Prostate gland (tissue), 2 donors: ENCODE measurements at regions not wholly inside any gene's neighbourhood (a gene's known extent, or its start where the extent isn't known, plus 50 kb on each side); places are given as distances from the start of the nearest gene placed in this dataset.

Experiments
- CTCF ChIP-seq, 4 experiments: fragments of 200-600 bp in 2 of 4; fragments of 450-650 bp in 2 of 4; sonication (generic) in 2 of 4; IDR thresholded peaks; 1 replicate in 3 of 4; 2 replicates in 1 of 4; pipeline ENCODE4 v1.5.1; 2016 to 2019; ENCODE audit warnings: antibody characterized with exemption in 4 of 4, mild to moderate bottlenecking in 2 of 4, moderate library complexity in 2 of 4
- POLR2A ChIP-seq: fragments of 450-650 bp; IDR thresholded peaks from one replicate; pipeline ENCODE4 v1.6.1; 2016; ENCODE audit warnings: antibody characterized with exemption, mild to moderate bottlenecking

DNA sequence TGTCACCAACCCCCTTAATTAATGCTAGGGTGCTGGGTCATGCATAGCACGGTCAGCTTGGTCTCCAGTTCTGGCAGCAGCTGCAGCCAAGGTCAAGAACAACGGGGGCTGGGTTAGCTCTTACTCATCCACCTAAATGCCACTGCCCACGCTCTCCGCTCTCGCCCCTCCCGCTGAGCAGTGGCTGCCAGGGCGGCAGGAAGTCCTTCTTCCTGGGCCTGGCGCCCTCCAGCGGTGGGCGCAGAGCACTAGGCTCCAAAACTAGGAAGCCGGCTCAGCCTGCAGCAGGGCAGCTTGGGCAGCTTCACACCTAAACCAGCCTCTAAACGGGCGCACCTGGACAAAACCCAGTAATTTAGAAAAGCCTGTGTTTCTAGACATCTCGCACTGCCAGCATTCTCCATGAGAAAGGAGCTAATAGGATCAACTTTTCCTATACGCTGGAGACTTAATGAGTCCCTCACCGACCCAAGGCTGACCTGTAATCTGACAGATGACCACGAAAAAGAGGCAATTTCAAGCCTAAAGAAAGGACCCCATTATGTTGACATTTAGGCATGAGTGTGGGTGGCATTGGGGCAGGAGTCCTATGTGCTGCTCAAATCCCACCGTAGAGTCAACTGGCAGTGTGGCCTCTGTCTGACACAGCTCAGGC, 78.4 kb upstream of the LRRN2 start:
- TF ChIP-seq POLR2A: no peak
- peak in 3 of 4 experiments; percentile 58 to 72 (median 63) for TF ChIP-seq CTCF (IDR thresholded peaks at IDR 0.05)
